Psoas muscle (tissue), 7 donors: ENCODE measurements at regions not wholly inside any gene's neighbourhood (a gene's known extent, or its start where the extent isn't known, plus 50 kb on each side); places are given as distances from the start of the nearest gene placed in this dataset.
"Not testable (repeated sequence)": the region's sequence is repeated elsewhere in the genome, so short reads cannot be mapped to it uniquely, and the experiment has no call there.

ENCODE experiments used
- ATAC-seq, 4 donors: fragments of 200-7000 bp; cut with Tn5 transposase; one replicate each; pipeline ENCODE4 v1.9.1; 2020; ENCODE audit warnings: moderate library complexity in 3 of 4, mild to moderate bottlenecking in 2 of 4
- DNase-seq, 2 donors: peaks; one replicate each; pipeline ENCODE4 v3.0.0-alpha.2; 2020
- H3K27ac ChIP-seq: fragments of 200-600 bp; one replicate; pipeline ENCODE4 v1.8.0; 2022
- H3K27me3 ChIP-seq, 3 donors: fragments of 200-600 bp in 1 of 3; one replicate each; pipeline versions ENCODE4 v1.6.1 to v1.8.0; 2013 to 2022; ENCODE audit warnings: low read length in 2 of 3, mild to moderate bottlenecking in 2 of 3, moderate library complexity in 1 of 3; ENCODE audit not compliant: insufficient read depth in 3 of 3
- H3K36me3 ChIP-seq, 2 donors: fragments of 200-600 bp in 1 of 2; one replicate each; pipeline versions ENCODE4 v1.6.1 to v1.8.0; 2013 to 2022; ENCODE audit warnings: low read depth in 1 of 2, mild to moderate bottlenecking in 1 of 2, moderate library complexity in 1 of 2; ENCODE audit not compliant: insufficient read depth in 1 of 2
- H3K4me1 ChIP-seq: fragments of 200-600 bp; one replicate; pipeline ENCODE4 v1.8.0; 2022
- H3K4me3 ChIP-seq: fragments of 200-600 bp; one replicate; pipeline ENCODE4 v1.8.0; 2022; ENCODE audit warnings: mild to moderate bottlenecking
- H3K9me3 ChIP-seq: fragments of 200-600 bp; one replicate; pipeline ENCODE4 v1.8.0; 2022
- CTCF ChIP-seq: fragments of 200-600 bp; IDR thresholded peaks from one replicate; pipeline ENCODE4 v1.8.0; 2022; ENCODE audit warnings: antibody characterized with exemption
- WGBS, 3 donors: extraction: QIAGEN DNeasy Blood & Tissue Kit; methylation state at CpG; one replicate each; pipeline versions ENCODE4 v1.1.6 to v1.1.7; 2013; 5-methylcytosine and 5-hydroxymethylcytosine counted together
- intact Hi-C, 2 donors: fragments of 100-400 bp; cut with DNase I; formaldehyde crosslinking; loops; one replicate each; pipeline versions ENCODE4 v1.11.0 to v1.14.2; 2022
- donor health status: healthy with polysubstance abuse.
- donor health status: DM: no; HTN: no; CAD: no; lungs with moderate emphysema.
- donor health status: Bipolar disorder and iron deficiency.
- donor health status: healthy.
- donor health status: DM: yes; HTN: yes; CAD: no.
- donor health status: DM: no; HTN: no; CAD: no.
- donor health status: DM: yes; HTN: yes; CAD: no.

GRCh38 chr17:53463363-53463762 is 359.4 kb upstream of the KIF2B start:
- Histone ChIP-seq H3K4me3 (no peak overlapping the region), H3K27me3 (no peaks in the 10 kb centered on the region), H3K4me1 (no peaks in the 10 kb centered on the region), H3K36me3 (no peaks in the 10 kb centered on the region), H3K27ac (no peak overlapping the region), H3K9me3 (no peaks in the 10 kb centered on the region)
- intact Hi-C loops: no loop called here
- TF ChIP-seq CTCF: no peak
- DNase-seq: no peak
- 80 to 88% (median 86%) methylated on average over 2 of the region's 2 CpGs for WGBS, 3 donors
- no peak for ATAC-seq

- Histone ChIP-seq H3K9me3 (no peaks in the 10 kb centered on the region), H3K4me1 (no peaks in the 10 kb centered on the region), H3K27ac (no peak overlapping the region), H3K4me3 (no peak overlapping the region), H3K36me3 (no peaks in the 10 kb centered on the region), H3K27me3 (no peaks in the 10 kb centered on the region)
- no peak for TF ChIP-seq CTCF
- ATAC-seq (no peak), DNase-seq (no peak)
- WGBS, 3 donors: 56 to 81% (median 62%) methylated on average over 1 of the region's 1 CpG
- intact Hi-C loops: no loop called here
Measured at GRCh38 chr17:53462393-53462811, 360.3 kb upstream of the KIF2B start.

- DNase-seq, ATAC-seq, H3K27ac ChIP-seq, intact Hi-C loops, H3K4me3 ChIP-seq, H3K27me3 ChIP-seq, H3K36me3 ChIP-seq, H3K9me3 ChIP-seq, H3K4me1 ChIP-seq: not testable (repeated sequence)
- WGBS, 3 donors: 47 to 73% (median 51%) methylated on average over 2 of the region's 3 CpGs
Measured at GRCh38 chr17:53455943-53456342, 366.8 kb upstream of the KIF2B start.

- intact Hi-C loops: no loop called here
Measured at GRCh38 chr17:53454337-53454736, 368.4 kb upstream of the KIF2B start.

GRCh38 chr17:53449324-53449723 is 373.4 kb upstream of the KIF2B start:
- ATAC-seq (no peak), DNase-seq (no peak)
- no peak for TF ChIP-seq CTCF
- WGBS, 3 donors: 53 to 60% (median 57%) methylated on average over 4 of the region's 4 CpGs
- H3K36me3 ChIP-seq: no peaks in the 10 kb centered on the region
- intact Hi-C loops: no loop called here
- H3K27me3 ChIP-seq: no peaks in the 10 kb centered on the region
- H3K4me1 ChIP-seq: no peaks in the 10 kb centered on the region
- no peak overlapping the region for H3K27ac ChIP-seq
- no peaks in the 10 kb centered on the region for H3K9me3 ChIP-seq
- H3K4me3 ChIP-seq: no peak overlapping the region

More at GRCh38 chr17:53454337-53454736, 368.4 kb upstream of the KIF2B start:
- H3K4me1 ChIP-seq: no peaks in the 10 kb centered on the region
- no peak overlapping the region for H3K4me3 ChIP-seq
- no peak for ATAC-seq
- DNase-seq: no peak
- no peaks in the 10 kb centered on the region for H3K36me3 ChIP-seq
- no peak for TF ChIP-seq CTCF
- H3K9me3 ChIP-seq: no peaks in the 10 kb centered on the region
- no peaks in the 10 kb centered on the region for H3K27me3 ChIP-seq
- WGBS, 3 donors: 25 to 30% (median 27%) methylated on average over 2 of the region's 2 CpGs
- H3K27ac ChIP-seq: no peak overlapping the region
